A549 (cell line): ENCODE measurements at regions not wholly inside any gene's neighbourhood (a gene's known extent, or its start where the extent isn't known, plus 50 kb on each side); places are given as distances from the start of the nearest gene placed in this dataset.

Experiments used
- CTCF ChIP-seq: fragments of >200 bp; sonication (Bioruptor Twin); formaldehyde crosslinking; IDR thresholded peaks from 3 replicates; pipeline ENCODE4 v1.5.1; 2016
- EP300 ChIP-seq, 2 experiments: fragments of >200 bp; sonication (Bioruptor Twin); formaldehyde crosslinking; IDR thresholded peaks; 2 replicates in 1 of 2; 3 replicates in 1 of 2; pipeline ENCODE4 v1.6.1; 2016 to 2017

DNA sequence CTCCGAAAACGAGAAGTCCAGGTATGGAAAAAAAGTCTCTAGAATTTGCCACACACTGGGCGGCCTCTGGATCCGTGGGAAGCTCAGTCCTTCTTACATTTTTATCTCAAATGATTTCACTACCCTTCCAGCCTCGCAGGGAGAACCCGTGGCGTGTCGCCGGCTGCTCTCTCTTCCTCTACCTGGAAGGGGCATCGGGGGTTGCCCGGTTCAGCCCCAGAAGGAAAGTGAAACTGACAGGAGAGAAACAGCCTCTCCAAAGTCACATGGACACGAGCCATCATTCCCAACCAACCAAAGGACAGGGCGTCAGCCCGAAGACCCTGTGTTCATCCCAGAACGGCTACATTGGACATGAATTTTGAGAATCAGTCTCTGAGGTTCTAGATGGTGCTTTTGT is 182.5 kb downstream of the ADSS2 start:
- TF ChIP-seq EP300 (IDR thresholded peaks at IDR 0.05) (no peak), CTCF (no peak)
